ENCODE measurements at regions not wholly inside any gene's neighbourhood (a gene's known extent, or its start where the extent isn't known, plus 50 kb on each side); places are given as distances from the start of the nearest gene placed in this dataset.
"Not testable (repeated sequence)": the region's sequence is repeated elsewhere in the genome, so short reads cannot be mapped to it uniquely, and the experiment has no call there.

GRCh38 chr21:14740692-14741091 lies 194.6 kb upstream of the SAMSN1 start:
- FAIRE-seq (no peak), DNase-seq (no peak)
- Histone ChIP-seq H3K9ac (ENCODE audit: low read length in 3 of 3) (no peak overlapping the region), H3K4me3 (ENCODE audit: low read length in 3 of 3) (no peak overlapping the region), H3K36me3 (ENCODE audit: control insufficient read depth in 2 of 3, insufficient read depth in 3 of 3, low read length in 3 of 3) (no peaks in the 10 kb centered on the region), H3K27ac (ENCODE audit: low read depth in 2 of 2, low read length in 2 of 2) (no peak overlapping the region), H3K27me3 (ENCODE audit: control insufficient read depth, insufficient read depth, low read length) (no peaks in the 10 kb centered on the region), H3K4me1 (ENCODE audit: control insufficient read depth in 2 of 3, insufficient read depth in 2 of 3, low read depth in 1 of 3, low read length in 3 of 3) (no peaks in the 10 kb centered on the region), H3K9me3 (ENCODE audit: control insufficient read depth in 2 of 3, insufficient read depth in 1 of 3, low read length in 3 of 3) (no peaks in the 10 kb centered on the region)
- no peak for TF ChIP-seq CTCF (IDR thresholded peaks at IDR 0.05; ENCODE audit: borderline replicate concordance, extremely low read depth, insufficient read depth)
- intact Hi-C loops (cut with DNase I), result no loop called here

GRCh38 chr21:14740116-14740515 lies 194.0 kb upstream of the SAMSN1 start:
- H3K4me3 ChIP-seq (ENCODE audit: low read length in 3 of 3), result no peak overlapping the region
- DNase-seq (no peak), FAIRE-seq (no peak)
- intact Hi-C loops (cut with DNase I), result no loop called here
- no peak for TF ChIP-seq CTCF (IDR thresholded peaks at IDR 0.05; ENCODE audit: borderline replicate concordance, extremely low read depth, insufficient read depth)
- no peaks in the 10 kb centered on the region for H3K36me3 ChIP-seq (ENCODE audit: control insufficient read depth in 2 of 3, insufficient read depth in 3 of 3, low read length in 3 of 3)
- no peaks in the 10 kb centered on the region for H3K27me3 ChIP-seq (ENCODE audit: control insufficient read depth, insufficient read depth, low read length)
- H3K4me1 ChIP-seq (ENCODE audit: control insufficient read depth in 2 of 3, insufficient read depth in 2 of 3, low read depth in 1 of 3, low read length in 3 of 3), result no peaks in the 10 kb centered on the region
- no peak overlapping the region for H3K9ac ChIP-seq (ENCODE audit: low read length in 3 of 3)
- no peaks in the 10 kb centered on the region for H3K9me3 ChIP-seq (ENCODE audit: control insufficient read depth in 2 of 3, insufficient read depth in 1 of 3, low read length in 3 of 3)
- H3K27ac ChIP-seq (ENCODE audit: low read depth in 2 of 2, low read length in 2 of 2), result no peak overlapping the region

- Histone ChIP-seq H3K4me3 (ENCODE audit: low read length in 3 of 3) (no peak overlapping the region), H3K4me1 (ENCODE audit: control insufficient read depth in 2 of 3, insufficient read depth in 2 of 3, low read depth in 1 of 3, low read length in 3 of 3) (no peaks in the 10 kb centered on the region), H3K9ac (ENCODE audit: low read length in 3 of 3) (no peak overlapping the region), H3K9me3 (ENCODE audit: control insufficient read depth in 2 of 3, insufficient read depth in 1 of 3, low read length in 3 of 3) (no peaks in the 10 kb centered on the region), H3K27me3 (ENCODE audit: control insufficient read depth, insufficient read depth, low read length) (no peaks in the 10 kb centered on the region), H3K27ac (ENCODE audit: low read depth in 2 of 2, low read length in 2 of 2) (no peak overlapping the region), H3K36me3 (ENCODE audit: control insufficient read depth in 2 of 3, insufficient read depth in 3 of 3, low read length in 3 of 3) (no peaks in the 10 kb centered on the region)
- no peak for TF ChIP-seq CTCF (IDR thresholded peaks at IDR 0.05; ENCODE audit: borderline replicate concordance, extremely low read depth, insufficient read depth)
- no peak for DNase-seq
- intact Hi-C loops (cut with DNase I), result no loop called here
- no peak for FAIRE-seq
These were observed 193.5 kb upstream of the SAMSN1 start for GRCh38 chr21:14739590-14739989.

GRCh38 chr21:14738576-14738975 lies 192.5 kb upstream of the SAMSN1 start:
- H3K27ac ChIP-seq (ENCODE audit: low read depth in 2 of 2, low read length in 2 of 2); FAIRE-seq; H3K27me3 ChIP-seq (ENCODE audit: control insufficient read depth, insufficient read depth, low read length); H3K9me3 ChIP-seq (ENCODE audit: control insufficient read depth in 2 of 3, insufficient read depth in 1 of 3, low read length in 3 of 3); H3K4me1 ChIP-seq (ENCODE audit: control insufficient read depth in 2 of 3, insufficient read depth in 2 of 3, low read depth in 1 of 3, low read length in 3 of 3); DNase-seq; intact Hi-C loops (cut with DNase I); H3K36me3 ChIP-seq (ENCODE audit: control insufficient read depth in 2 of 3, insufficient read depth in 3 of 3, low read length in 3 of 3); H3K9ac ChIP-seq (ENCODE audit: low read length in 3 of 3); H3K4me3 ChIP-seq (ENCODE audit: low read length in 3 of 3): not testable (repeated sequence)

All from kidney (tissue), 13 donors.